ENCODE measurements at regions not wholly inside any gene's neighbourhood (a gene's known extent, or its start where the extent isn't known, plus 50 kb on each side); places are given as distances from the start of the nearest gene placed in this dataset.

DNA sequence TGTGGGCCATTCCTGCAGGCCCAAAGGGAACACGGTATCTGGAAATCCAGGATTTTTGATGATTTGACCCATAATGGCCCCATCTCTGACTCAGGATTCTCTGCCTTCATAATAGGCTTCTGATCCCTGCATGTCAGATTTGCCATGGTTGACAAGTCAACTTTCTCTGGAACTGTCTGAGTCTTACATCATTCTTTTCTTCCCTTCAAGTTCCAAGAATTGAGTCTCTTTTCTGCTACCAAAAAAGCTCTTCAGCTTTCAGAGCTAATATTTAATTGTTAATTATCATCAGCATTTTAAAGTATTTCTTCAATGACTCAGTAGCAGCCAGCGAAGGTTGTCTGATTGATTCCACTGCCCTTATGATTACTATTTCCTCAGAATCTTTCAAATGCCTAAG is 244.4 kb upstream of the COL8A1 start:
- CTCF ChIA-PET = interaction anchor here (1.0 to 2.1 kb wide), 5 partner anchors 13 to 370 kb away, joined by 3 to 6 read pairs (median 4); no protein-coding TSS in a partner anchor
- DNase-seq (ENCODE audit: low read depth, low spot score) = no peak
- POLR2A ChIA-PET = no interaction called here
- no peak overlapping the region for H3K4me3 ChIP-seq (ENCODE audit: low read depth, low read length)
- TF ChIP-seq, protein P1, sequence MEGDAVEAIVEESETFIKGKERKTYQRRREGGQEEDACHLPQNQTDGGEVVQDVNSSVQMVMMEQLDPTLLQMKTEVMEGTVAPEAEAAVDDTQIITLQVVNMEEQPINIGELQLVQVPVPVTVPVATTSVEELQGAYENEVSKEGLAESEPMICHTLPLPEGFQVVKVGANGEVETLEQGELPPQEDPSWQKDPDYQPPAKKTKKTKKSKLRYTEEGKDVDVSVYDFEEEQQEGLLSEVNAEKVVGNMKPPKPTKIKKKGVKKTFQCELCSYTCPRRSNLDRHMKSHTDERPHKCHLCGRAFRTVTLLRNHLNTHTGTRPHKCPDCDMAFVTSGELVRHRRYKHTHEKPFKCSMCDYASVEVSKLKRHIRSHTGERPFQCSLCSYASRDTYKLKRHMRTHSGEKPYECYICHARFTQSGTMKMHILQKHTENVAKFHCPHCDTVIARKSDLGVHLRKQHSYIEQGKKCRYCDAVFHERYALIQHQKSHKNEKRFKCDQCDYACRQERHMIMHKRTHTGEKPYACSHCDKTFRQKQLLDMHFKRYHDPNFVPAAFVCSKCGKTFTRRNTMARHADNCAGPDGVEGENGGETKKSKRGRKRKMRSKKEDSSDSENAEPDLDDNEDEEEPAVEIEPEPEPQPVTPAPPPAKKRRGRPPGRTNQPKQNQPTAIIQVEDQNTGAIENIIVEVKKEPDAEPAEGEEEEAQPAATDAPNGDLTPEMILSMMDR (IDR thresholded peaks at IDR 0.05; ENCODE audit: insufficient read depth, low read length, missing control alignments) = no peak

DNA sequence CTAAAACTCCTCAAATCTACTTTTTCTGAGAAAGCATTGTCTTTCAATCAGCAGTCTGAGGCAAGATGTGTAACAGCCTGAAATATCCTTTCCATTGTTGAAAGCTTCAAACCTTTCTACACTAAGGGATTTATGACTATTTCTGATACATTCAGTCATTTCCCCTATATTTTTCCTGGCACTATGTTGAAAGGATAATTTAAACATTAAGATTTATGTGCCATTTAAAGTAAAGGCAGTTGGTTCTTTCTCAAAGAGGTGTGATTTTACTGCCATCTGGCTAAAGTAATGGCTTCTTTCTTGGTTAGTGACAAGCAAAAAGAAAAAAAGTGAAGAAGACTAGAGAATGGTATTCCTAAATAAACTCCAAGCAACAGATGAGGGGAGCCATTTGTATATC is 249.6 kb upstream of the COL8A1 start:
- DNase-seq (ENCODE audit: low read depth, low spot score) = no peak

DNA sequence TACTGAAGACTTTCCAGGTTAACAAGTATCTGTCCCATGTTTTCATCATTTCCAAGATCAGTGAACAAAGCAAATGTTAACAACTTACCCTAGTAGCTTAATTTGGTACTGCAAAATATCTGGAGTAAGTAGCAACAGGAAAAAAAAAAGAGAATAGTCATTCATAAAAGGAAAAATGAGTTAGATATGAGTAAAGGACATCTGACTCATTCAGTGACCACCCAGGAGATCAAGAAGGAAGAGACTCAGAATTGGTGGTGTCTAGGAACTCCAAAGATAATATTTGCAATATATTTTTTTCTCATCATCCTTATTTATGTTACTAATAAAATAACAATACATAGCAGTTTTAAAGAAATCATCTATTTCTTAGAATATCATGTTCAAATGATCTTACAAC is 253.8 kb upstream of the COL8A1 start:
- TF ChIP-seq, protein P1 (IDR thresholded peaks at IDR 0.05; ENCODE audit: insufficient read depth, low read length, missing control alignments) = no peak
- DNase-seq (ENCODE audit: low read depth, low spot score) = no peak
- ChIA-PET POLR2A (no interaction called here), CTCF (no interaction called here)
- no peak overlapping the region for H3K4me3 ChIP-seq (ENCODE audit: low read depth, low read length)

More for the DNA sequence above, 249.6 kb upstream of the COL8A1 start:
- H3K4me3 ChIP-seq (ENCODE audit: low read depth, low read length) = no peak overlapping the region
- CTCF ChIA-PET = no interaction called here
- TF ChIP-seq, protein P1 (IDR thresholded peaks at IDR 0.05; ENCODE audit: insufficient read depth, low read length, missing control alignments) = no peak
- POLR2A ChIA-PET = no interaction called here

DNA sequence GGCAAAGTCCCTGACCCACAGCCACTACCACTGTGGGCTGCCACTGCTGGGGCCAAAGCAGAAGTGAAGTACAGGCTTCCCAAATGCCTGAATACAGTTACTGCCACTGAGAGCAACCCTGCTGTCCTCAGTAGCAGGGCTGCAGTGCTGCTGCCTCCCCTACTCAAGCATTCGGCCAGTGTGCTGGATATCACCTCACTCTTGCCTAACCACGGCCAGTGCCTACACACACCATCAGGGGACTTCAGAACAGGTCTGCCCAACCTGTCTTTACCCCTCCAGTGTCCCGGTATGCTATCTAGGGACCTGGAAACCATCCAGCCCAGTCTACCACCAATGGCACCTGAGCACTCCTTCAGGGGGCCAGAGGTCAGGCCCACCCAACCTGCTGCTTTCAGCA is 261.5 kb upstream of the COL8A1 start:
- ChIA-PET POLR2A (no interaction called here), CTCF (no interaction called here)

DNA sequence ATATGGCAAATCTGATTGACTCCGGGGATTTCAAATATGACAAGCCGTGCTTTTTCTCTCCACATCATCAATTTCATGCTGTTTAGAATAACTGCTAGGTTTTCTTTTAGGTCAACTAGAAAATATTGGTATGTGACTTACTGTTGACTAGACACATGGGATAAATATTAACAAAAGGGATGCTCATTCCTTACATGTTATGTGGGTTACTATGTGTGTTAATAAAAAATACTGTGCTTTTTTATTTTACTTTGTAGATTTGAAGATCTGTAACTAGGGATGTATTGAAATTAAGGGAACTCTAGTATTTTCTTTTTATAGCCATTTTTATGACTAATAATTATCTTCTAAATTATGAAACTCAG is 264.6 kb upstream of the COL8A1 start:
- POLR2A ChIA-PET = no interaction called here
- TF ChIP-seq, protein P1 (IDR thresholded peaks at IDR 0.05; ENCODE audit: insufficient read depth, low read length, missing control alignments) = no peak
- DNase-seq (ENCODE audit: low read depth, low spot score) = no peak
- CTCF ChIA-PET = no interaction called here
- no peak overlapping the region for H3K4me3 ChIP-seq (ENCODE audit: low read depth, low read length)

More for the DNA sequence above, 261.5 kb upstream of the COL8A1 start:
- no peak for DNase-seq (ENCODE audit: low read depth, low spot score)
- H3K4me3 ChIP-seq (ENCODE audit: low read depth, low read length) = no peak overlapping the region
- TF ChIP-seq, protein P1 (IDR thresholded peaks at IDR 0.05; ENCODE audit: insufficient read depth, low read length, missing control alignments) = no peak

DNA sequence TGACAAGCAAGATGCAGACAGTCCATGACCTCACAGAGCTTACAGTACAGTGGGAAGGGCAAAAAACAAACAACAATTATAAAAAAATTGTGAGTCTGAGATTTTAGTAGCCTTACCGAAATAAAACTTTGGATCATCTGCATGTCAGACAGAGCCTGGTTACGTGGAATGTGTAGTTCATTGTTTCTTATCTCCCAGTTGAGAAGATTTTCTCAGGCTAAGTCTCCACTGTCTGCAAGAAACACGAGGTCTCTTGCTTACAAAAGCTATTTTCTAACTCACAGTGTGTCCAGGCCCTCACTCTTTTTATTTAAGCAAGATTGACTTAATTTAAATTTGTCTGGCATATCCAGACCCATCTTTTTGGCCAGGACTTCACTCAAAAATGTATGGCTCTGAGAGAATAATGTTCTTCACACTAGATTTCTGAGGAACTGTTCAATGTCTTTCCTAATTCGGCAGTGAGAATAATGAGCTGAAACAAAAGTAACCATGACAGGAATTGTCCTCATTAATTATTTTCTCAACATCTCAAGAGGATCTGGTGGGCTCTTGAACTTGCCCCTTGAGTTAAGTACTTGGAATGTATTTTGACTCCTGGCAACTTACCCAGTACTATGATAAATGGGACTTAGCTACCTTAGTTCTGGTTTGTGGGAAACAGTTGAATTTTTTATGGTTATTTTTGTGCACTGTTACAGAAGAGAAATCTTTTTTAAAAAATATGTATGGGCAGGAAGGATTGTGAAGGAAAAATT is 265.1 kb upstream of the COL8A1 start:
- H3K4me3 ChIP-seq (ENCODE audit: low read depth, low read length) = no peak overlapping the region
- ChIA-PET POLR2A (no interaction called here), CTCF (no interaction called here)
- DNase-seq (ENCODE audit: low read depth, low spot score) = no peak
- TF ChIP-seq, protein P1 (IDR thresholded peaks at IDR 0.05; ENCODE audit: insufficient read depth, low read length, missing control alignments) = no peak

All from AG04449 (cell line).